CD4-positive, CD25-positive, alpha-beta regulatory T cell (primary cell): ENCODE measurements at regions not wholly inside any gene's neighbourhood (a gene's known extent, or its start where the extent isn't known, plus 50 kb on each side); places are given as distances from the start of the nearest gene placed in this dataset.
"Not testable (repeated sequence)": the region's sequence is repeated elsewhere in the genome, so short reads cannot be mapped to it uniquely, and the experiment has no call there.

Experiments used
- ATAC-seq, 2 donors: fragments of 150-1000 bp; cut with Tn5 transposase; one replicate each; pipeline ENCODE4 v1.10.0; 2021; ENCODE audit warnings: low read depth in 2 of 2, moderate number of reproducible peaks in 2 of 2, moderate library complexity in 1 of 2
- DNase-seq, 3 donors: peaks; one replicate each; pipeline versions ENCODE4 v3.0.0 to v3.0.0-alpha.2; 2012 to 2022; ENCODE audit warnings: mixed read lengths in 1 of 3
- H3K27ac ChIP-seq: one replicate; pipeline ENCODE4 v1.7.0; 2013; ENCODE audit warnings: mild to moderate bottlenecking, low read length; ENCODE audit not compliant: insufficient read depth, poor library complexity, severe bottlenecking
- H3K27me3 ChIP-seq: one replicate; pipeline ENCODE4 v1.7.0; 2013; ENCODE audit warnings: low read length; ENCODE audit not compliant: control insufficient read depth, insufficient read depth
- H3K36me3 ChIP-seq: one replicate; pipeline ENCODE4 v1.7.0; 2013; ENCODE audit warnings: mild to moderate bottlenecking, low read length, moderate library complexity; ENCODE audit not compliant: control insufficient read depth, insufficient read depth
- H3K4me1 ChIP-seq: 2 replicates; pipeline ENCODE4 v1.7.0; 2013; ENCODE audit warnings: mild to moderate bottlenecking, low read length; ENCODE audit not compliant: insufficient read depth, control insufficient read depth, poor library complexity, severe bottlenecking
- H3K4me3 ChIP-seq: one replicate; pipeline ENCODE4 v1.7.0; 2013; ENCODE audit warnings: low read depth, mild to moderate bottlenecking, low read length, moderate library complexity
- H3K9me3 ChIP-seq, 2 experiments: 1 replicate in 1 of 2; 2 replicates in 1 of 2; pipeline ENCODE4 v1.7.0; 2013; ENCODE audit warnings: low read length in 2 of 2, mild to moderate bottlenecking in 1 of 2, moderate library complexity in 1 of 2; ENCODE audit not compliant: control insufficient read depth in 2 of 2
- H3K27ac Mint-ChIP-seq, 3 donors: one replicate each; pipeline ENCODE4 v1.8.0; 2020 to 2022; ENCODE audit warnings: mild to moderate bottlenecking in 3 of 3, mixed read lengths in 3 of 3, moderate library complexity in 2 of 3
- H3K27me3 Mint-ChIP-seq: one replicate; pipeline ENCODE4 v1.8.0; 2022; ENCODE audit warnings: mild to moderate bottlenecking, mixed read lengths
- H3K36me3 Mint-ChIP-seq: one replicate; pipeline ENCODE4 v1.8.0; 2020; ENCODE audit warnings: mixed read lengths
- H3K4me1 Mint-ChIP-seq, 4 donors: one replicate each; pipeline ENCODE4 v1.8.0; 2020 to 2022; ENCODE audit warnings: mixed read lengths in 4 of 4, mild to moderate bottlenecking in 1 of 4
- H3K4me3 Mint-ChIP-seq, 4 donors: one replicate each; pipeline ENCODE4 v1.8.0; 2020 to 2022; ENCODE audit warnings: mild to moderate bottlenecking in 4 of 4, mixed read lengths in 4 of 4, moderate library complexity in 3 of 4
- H3K9me3 Mint-ChIP-seq, 7 donors: one replicate each; pipeline ENCODE4 v1.8.0; 2020 to 2022; ENCODE audit warnings: mixed read lengths in 7 of 7, mild to moderate bottlenecking in 3 of 7, moderate library complexity in 2 of 7

DNA sequence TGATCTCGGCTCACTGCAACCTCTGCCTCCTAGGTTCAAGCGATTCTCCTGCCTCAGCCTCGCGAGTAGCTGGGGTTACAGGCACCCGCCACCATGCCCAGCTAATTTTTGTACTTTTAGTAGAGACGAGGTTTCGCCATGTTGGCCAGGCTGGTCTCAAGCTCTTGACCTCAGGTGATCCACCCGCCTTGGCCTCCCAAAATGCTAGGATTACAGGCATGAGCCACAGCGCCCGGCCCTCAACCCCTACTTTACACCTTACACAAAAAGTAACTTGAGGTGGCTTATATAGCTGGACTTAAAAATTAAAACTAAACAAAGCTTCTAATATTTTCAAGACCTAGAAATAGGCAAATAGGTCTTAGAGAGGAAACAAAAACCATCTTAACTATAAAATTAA is 524.0 kb upstream of the FAM174A start:
- H3K4me3 ChIP-seq, DNase-seq, H3K27ac ChIP-seq, ATAC-seq, H3K4me1 ChIP-seq, H3K9me3 ChIP-seq, H3K4me1 Mint-ChIP-seq, H3K4me3 Mint-ChIP-seq, H3K27me3 Mint-ChIP-seq, H3K27ac Mint-ChIP-seq, H3K9me3 Mint-ChIP-seq, H3K36me3 ChIP-seq, H3K27me3 ChIP-seq, H3K36me3 Mint-ChIP-seq: not testable (repeated sequence)

DNA sequence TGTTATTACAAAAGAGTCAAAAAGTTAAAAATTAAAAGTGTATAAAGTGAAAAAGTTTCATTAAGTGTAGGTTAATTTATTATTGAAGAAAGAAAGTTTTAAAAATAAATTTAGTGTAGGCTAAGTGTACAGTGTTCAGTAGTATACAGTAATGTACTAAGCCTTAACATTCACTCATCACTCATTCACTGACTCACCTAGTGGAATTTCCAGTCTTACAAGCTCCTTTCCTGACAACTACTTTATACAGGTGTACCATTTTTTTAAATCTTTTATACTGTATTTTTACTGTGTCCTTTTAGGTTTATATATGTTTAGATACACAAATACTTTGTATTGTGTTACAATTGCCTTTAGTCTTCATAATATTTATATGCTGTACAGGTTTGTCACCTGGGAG is 530.2 kb upstream of the FAM174A start:
- no peaks in the 10 kb centered on the region for H3K36me3 Mint-ChIP-seq
- DNase-seq (no peak), ATAC-seq (no peak)
- H3K27me3 ChIP-seq: no peaks in the 10 kb centered on the region
- H3K27ac ChIP-seq: no peak overlapping the region
- no peaks in the 10 kb centered on the region for H3K4me1 ChIP-seq
- H3K4me3 ChIP-seq: no peak overlapping the region
- H3K4me3 Mint-ChIP-seq: no peak overlapping the region
- H3K9me3 Mint-ChIP-seq: peaks cover 0 to 8% (median 1%) of the 10 kb centered on the region in 7 donors
- H3K27ac Mint-ChIP-seq: no peak overlapping the region
- H3K27me3 Mint-ChIP-seq: no peaks in the 10 kb centered on the region
- no peaks in the 10 kb centered on the region for H3K36me3 ChIP-seq
- H3K9me3 ChIP-seq: no peaks in the 10 kb centered on the region
- H3K4me1 Mint-ChIP-seq: no peaks in the 10 kb centered on the region

DNA sequence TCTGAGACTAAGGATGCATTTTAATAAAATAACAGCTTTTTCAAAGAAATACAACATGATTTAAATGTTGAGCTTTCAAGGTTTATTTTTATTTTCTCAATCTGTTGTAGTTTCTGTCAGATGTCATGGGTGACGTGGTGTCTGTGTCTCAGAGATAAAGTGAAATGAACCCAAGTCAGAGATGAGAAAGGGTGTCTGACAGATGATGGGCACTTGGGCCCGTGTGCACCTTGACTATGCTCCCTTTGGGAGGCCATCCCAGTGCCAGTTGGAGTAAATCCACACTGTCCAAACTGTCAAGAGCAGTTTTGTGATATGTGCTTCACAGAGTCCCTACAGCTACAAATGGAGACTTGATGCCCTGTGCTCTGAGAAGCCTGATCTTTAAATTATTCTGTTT is 536.9 kb upstream of the FAM174A start:
- H3K27me3 Mint-ChIP-seq: no peaks in the 10 kb centered on the region

DNA sequence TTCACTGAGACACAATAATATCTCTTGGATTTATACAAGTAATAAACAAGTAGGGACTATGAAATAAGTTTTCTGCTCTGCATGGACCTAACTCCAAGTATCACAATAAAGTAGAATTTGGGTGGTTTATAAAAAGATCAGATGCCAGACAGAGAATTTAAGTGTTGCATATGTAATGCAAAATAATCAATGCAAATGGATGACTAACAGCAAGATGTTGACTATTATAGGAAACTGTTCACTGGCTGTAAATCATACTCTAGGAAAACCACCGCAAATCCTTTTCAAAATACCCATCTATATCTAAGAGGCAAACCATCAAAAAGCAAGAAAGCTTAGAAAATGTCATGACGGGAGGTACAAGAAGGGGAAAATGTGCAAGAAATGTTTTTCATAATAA is 539.8 kb upstream of the FAM174A start:
- H3K4me3 Mint-ChIP-seq: no peak overlapping the region
- no peaks in the 10 kb centered on the region for H3K36me3 Mint-ChIP-seq
- DNase-seq (no peak), ATAC-seq (no peak)
- no peak overlapping the region for H3K4me3 ChIP-seq
- H3K36me3 ChIP-seq: no peaks in the 10 kb centered on the region
- no peak overlapping the region for H3K27ac Mint-ChIP-seq
- H3K27me3 ChIP-seq: no peaks in the 10 kb centered on the region
- H3K27me3 Mint-ChIP-seq: no peaks in the 10 kb centered on the region
- H3K4me1 ChIP-seq: no peaks in the 10 kb centered on the region
- no peaks in the 10 kb centered on the region for H3K9me3 ChIP-seq
- no peak overlapping the region for H3K27ac ChIP-seq
- H3K4me1 Mint-ChIP-seq: no peaks in the 10 kb centered on the region
- peaks cover 0 to 7% (median 0%) of the 10 kb centered on the region in 7 donors for H3K9me3 Mint-ChIP-seq

More for the DNA sequence above, 536.9 kb upstream of the FAM174A start:
- H3K9me3 ChIP-seq: no peaks in the 10 kb centered on the region
- H3K9me3 Mint-ChIP-seq: peaks cover 0 to 9% (median 2%) of the 10 kb centered on the region in 7 donors
- H3K27ac Mint-ChIP-seq: no peak overlapping the region
- no peak overlapping the region for H3K27ac ChIP-seq
- no peaks in the 10 kb centered on the region for H3K36me3 ChIP-seq
- no peak overlapping the region for H3K4me3 Mint-ChIP-seq
- H3K4me1 ChIP-seq: no peaks in the 10 kb centered on the region
- no peaks in the 10 kb centered on the region for H3K27me3 ChIP-seq
- H3K4me1 Mint-ChIP-seq: no peaks in the 10 kb centered on the region
- DNase-seq (no peak), ATAC-seq (no peak)
- no peaks in the 10 kb centered on the region for H3K36me3 Mint-ChIP-seq
- no peak overlapping the region for H3K4me3 ChIP-seq

DNA sequence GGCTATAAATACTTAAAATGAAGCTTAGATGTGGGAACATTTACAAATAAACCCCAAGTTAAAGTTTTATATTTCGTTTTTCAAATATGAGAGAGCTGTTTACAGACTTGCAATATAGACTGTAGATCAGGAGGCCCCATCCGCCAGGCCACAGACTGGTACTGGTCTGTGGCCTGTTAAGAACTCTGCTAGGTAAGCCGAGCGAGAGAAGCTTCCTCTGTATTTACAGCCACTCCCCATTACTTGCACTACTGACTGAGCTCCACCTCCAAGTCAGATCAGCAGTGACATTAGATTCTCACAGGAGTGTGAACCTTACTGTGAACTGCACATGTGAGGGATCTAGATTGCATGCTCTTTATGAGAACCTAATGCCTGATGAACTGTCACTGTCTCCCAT is 561.4 kb upstream of the FAM174A start:
- Mint-ChIP-seq H3K4me1 (no peaks in the 10 kb centered on the region), H3K27ac (no peak overlapping the region), H3K36me3 (no peaks in the 10 kb centered on the region)

DNA sequence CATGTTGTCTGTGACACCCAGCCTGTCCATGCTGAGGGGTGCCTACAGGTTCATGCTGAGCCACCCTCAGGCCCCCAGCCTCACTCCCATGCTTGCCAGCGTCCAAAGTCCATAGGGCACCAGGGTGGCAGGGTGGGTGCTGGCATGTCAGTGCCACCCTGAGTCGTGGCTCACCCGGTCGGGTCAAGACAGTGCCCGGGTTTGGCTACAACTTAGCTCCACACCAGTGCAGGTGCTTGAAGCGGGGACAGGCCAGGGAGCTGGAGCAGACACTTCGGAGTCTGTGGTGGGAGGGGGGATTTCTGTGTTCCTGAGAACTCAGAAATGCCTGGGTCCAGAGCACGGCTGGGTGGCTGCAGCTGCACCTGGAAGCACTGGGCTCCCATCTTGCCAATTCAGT is 579.2 kb upstream of the FAM174A start:
- Mint-ChIP-seq H3K4me1 (no peaks in the 10 kb centered on the region), H3K4me3 (no peak overlapping the region), H3K27me3 (no peaks in the 10 kb centered on the region), H3K9me3 (peaks cover 0 to 11% (median 4%) of the 10 kb centered on the region in 7 donors), H3K36me3 (no peaks in the 10 kb centered on the region), H3K27ac (no peak overlapping the region)
- no peaks in the 10 kb centered on the region for H3K27me3 ChIP-seq
- no peaks in the 10 kb centered on the region for H3K36me3 ChIP-seq
- DNase-seq: no peak
- H3K4me3 ChIP-seq: no peak overlapping the region
- H3K4me1 ChIP-seq: no peaks in the 10 kb centered on the region
- H3K27ac ChIP-seq: no peak overlapping the region
- ATAC-seq: no peak
- H3K9me3 ChIP-seq: no peaks in the 10 kb centered on the region

More for the DNA sequence above, 561.4 kb upstream of the FAM174A start:
- no peak for DNase-seq
- no peaks in the 10 kb centered on the region for H3K4me1 ChIP-seq
- no peaks in the 10 kb centered on the region for H3K27me3 Mint-ChIP-seq
- no peak for ATAC-seq
- H3K36me3 ChIP-seq: no peaks in the 10 kb centered on the region
- H3K9me3 ChIP-seq: no peaks in the 10 kb centered on the region
- H3K4me3 Mint-ChIP-seq: no peak overlapping the region
- H3K27ac ChIP-seq: no peak overlapping the region
- H3K4me3 ChIP-seq: no peak overlapping the region
- no peaks in the 10 kb centered on the region for H3K9me3 Mint-ChIP-seq
- no peaks in the 10 kb centered on the region for H3K27me3 ChIP-seq

DNA sequence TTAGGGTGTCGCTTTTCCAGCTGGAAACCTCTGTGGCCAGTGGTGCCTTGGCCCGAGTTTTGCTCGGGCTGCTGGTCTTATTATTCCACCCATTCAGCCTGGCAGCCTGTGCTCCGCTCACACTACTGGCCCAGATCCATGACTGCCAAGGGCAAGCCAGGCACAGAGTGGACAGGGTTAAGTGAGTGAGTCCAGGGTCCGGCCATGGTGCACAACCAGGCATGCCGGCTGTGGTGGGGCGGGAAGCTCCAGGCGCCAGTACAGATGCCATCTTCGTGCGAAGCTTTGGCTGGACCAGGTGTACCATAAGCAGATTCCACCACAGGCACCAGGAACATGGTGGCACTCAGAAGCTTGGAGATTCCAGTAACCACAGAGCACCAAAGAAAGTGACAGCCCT is 580.2 kb upstream of the FAM174A start:
- Histone ChIP-seq H3K27me3 (no peaks in the 10 kb centered on the region), H3K4me3 (no peak overlapping the region), H3K27ac (no peak overlapping the region), H3K4me1 (no peaks in the 10 kb centered on the region), H3K9me3 (no peaks in the 10 kb centered on the region), H3K36me3 (no peaks in the 10 kb centered on the region)
- no peaks in the 10 kb centered on the region for H3K4me1 Mint-ChIP-seq
- H3K9me3 Mint-ChIP-seq: peaks cover 0 to 9% (median 3%) of the 10 kb centered on the region in 7 donors
- no peak for ATAC-seq
- DNase-seq: no peak
- H3K27me3 Mint-ChIP-seq: no peaks in the 10 kb centered on the region
- H3K36me3 Mint-ChIP-seq: no peaks in the 10 kb centered on the region
- H3K4me3 Mint-ChIP-seq: no peak overlapping the region
- H3K27ac Mint-ChIP-seq: no peak overlapping the region

DNA sequence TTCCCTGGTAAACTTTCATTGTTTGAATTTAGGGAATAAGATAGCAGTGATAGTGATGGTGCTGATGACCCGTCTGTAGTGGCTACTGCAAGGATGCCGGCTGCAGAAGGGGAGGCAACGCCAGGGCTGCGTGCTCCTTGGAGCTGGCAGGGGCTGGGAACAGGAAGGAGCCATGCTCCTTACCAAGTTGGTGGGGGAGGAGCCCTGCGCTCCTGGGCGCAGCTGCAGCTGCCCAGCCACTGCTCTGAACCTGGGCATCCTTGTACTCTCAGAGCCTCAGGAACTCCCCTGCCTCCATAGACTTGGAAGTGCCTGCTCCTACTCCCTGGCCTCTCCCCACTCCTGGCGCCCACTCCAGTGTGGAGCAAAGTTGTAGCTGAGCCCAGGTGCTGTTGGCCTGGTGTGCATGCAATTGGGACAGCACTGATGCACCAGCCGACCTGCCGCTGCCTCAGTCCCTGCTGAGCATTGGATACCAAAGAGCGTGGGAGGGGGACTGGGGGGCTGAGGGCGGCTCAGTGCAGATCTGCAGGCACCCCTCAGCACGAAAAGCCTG is 585.1 kb upstream of the FAM174A start:
- ATAC-seq: no peak
- H3K36me3 Mint-ChIP-seq: no peaks in the 10 kb centered on the region
- H3K27me3 ChIP-seq: no peaks in the 10 kb centered on the region
- H3K36me3 ChIP-seq: no peaks in the 10 kb centered on the region
- no peaks in the 10 kb centered on the region for H3K9me3 ChIP-seq
- no peak overlapping the region for H3K27ac Mint-ChIP-seq
- no peak overlapping the region for H3K4me3 ChIP-seq
- H3K4me1 Mint-ChIP-seq: no peaks in the 10 kb centered on the region
- no peaks in the 10 kb centered on the region for H3K4me1 ChIP-seq
- H3K27me3 Mint-ChIP-seq: no peaks in the 10 kb centered on the region
- no peak overlapping the region for H3K27ac ChIP-seq
- H3K9me3 Mint-ChIP-seq: peaks cover 0 to 3% (median 0%) of the 10 kb centered on the region in 7 donors
- DNase-seq: no peak
- no peak overlapping the region for H3K4me3 Mint-ChIP-seq
